SK-N-SH (cell line): ENCODE measurements at regions not wholly inside any gene's neighbourhood (a gene's known extent, or its start where the extent isn't known, plus 50 kb on each side); places are given as distances from the start of the nearest gene placed in this dataset.

ENCODE experiments used
- CTCF ChIA-PET: fragments of 300-600, 350-600 bp; formaldehyde crosslinking; extraction: SDS; loops from one replicate; lab custom pipeline; 2021; lab: Yijun Ruan, JAX
- POLR2A ChIA-PET: fragments of 350-600 bp; sonication (Branson Sonifier 250); formaldehyde crosslinking; extraction: SDS; loops from one replicate; lab custom pipeline; 2020; ENCODE audit warnings: antibody characterized with exemption, inconsistent platforms; lab: Yijun Ruan, JAX
- DNase-seq: peaks from one replicate; pipeline ENCODE4 v3.0.0; 2012
- H2AFZ ChIP-seq: fragments of 200-600 bp; sonication (generic); 2 replicates; pipeline ENCODE4 v1.8.1; 2016; ENCODE audit warnings: antibody characterized with exemption, mild to moderate bottlenecking, low read depth
- H3F3A ChIP-seq: fragments of 200-600 bp; sonication (generic); replicated peaks from 2 replicates; pipeline ENCODE3; 2016; ENCODE audit warnings: antibody characterized with exemption, mild to moderate bottlenecking; ENCODE audit not compliant: insufficient read depth
- H3K27ac ChIP-seq, 2 experiments: fragments of 200-500 bp in 1 of 2; fragments of 200-600 bp in 1 of 2; sonication (Bioruptor generic) in 1 of 2; sonication (generic), shearing (Covaris generic) in 1 of 2; 2 replicates each; pipeline versions ENCODE4 v1.5.1 to v1.6.1; 2014 to 2016; ENCODE audit warnings: low read depth in 2 of 2, inconsistent platforms in 1 of 2, low read length in 1 of 2, mild to moderate bottlenecking in 1 of 2, mixed read lengths in 1 of 2
- H3K27me3 ChIP-seq: fragments of 200-600 bp; sonication (generic), shearing (Covaris generic); 2 replicates; pipeline ENCODE4 v1.6.1; 2016; ENCODE audit warnings: mixed run types; ENCODE audit not compliant: insufficient read depth
- H3K36me3 ChIP-seq, 2 experiments: fragments of 200-500 bp in 1 of 2; fragments of 200-600 bp in 1 of 2; sonication (Bioruptor generic) in 1 of 2; sonication (generic) in 1 of 2; replicated peaks in 1 of 2; 2 replicates each; pipeline versions ENCODE3 to v1.5.1; 2014 to 2016; ENCODE audit warnings: low read length in 1 of 2, mild to moderate bottlenecking in 1 of 2; ENCODE audit not compliant: insufficient read depth in 2 of 2, control insufficient read depth in 1 of 2
- H3K4me1 ChIP-seq, 2 experiments: fragments of 200-500 bp in 1 of 2; fragments of 200-600 bp in 1 of 2; sonication (Bioruptor generic) in 1 of 2; sonication (generic), shearing (Covaris generic) in 1 of 2; 2 replicates each; pipeline versions ENCODE4 v1.5.1 to v1.6.1; 2014 to 2016; ENCODE audit warnings: low read depth in 1 of 2, low read length in 1 of 2, mixed run types in 1 of 2; ENCODE audit not compliant: insufficient read depth in 2 of 2, control insufficient read depth in 1 of 2
- H3K4me2 ChIP-seq: fragments of 200-600 bp; sonication (generic), shearing (Covaris generic); 2 replicates; pipeline ENCODE4 v1.6.1; 2017; ENCODE audit warnings: mixed run types
- H3K4me3 ChIP-seq, 2 experiments: fragments of 200-500 bp in 1 of 2; fragments of 200-600 bp in 1 of 2; sonication (Bioruptor generic) in 1 of 2; sonication (generic), shearing (Covaris generic) in 1 of 2; 2 replicates each; pipeline versions ENCODE4 v1.5.1 to v1.8.1; 2014 to 2016; ENCODE audit warnings: low read depth in 2 of 2, inconsistent platforms in 1 of 2, low read length in 1 of 2, mild to moderate bottlenecking in 1 of 2, mixed read lengths in 1 of 2, moderate library complexity in 1 of 2
- H3K79me2 ChIP-seq: fragments of 200-600 bp; sonication (generic); 2 replicates; pipeline ENCODE4 v1.8.1; 2017; ENCODE audit warnings: mild to moderate bottlenecking; ENCODE audit not compliant: insufficient read depth
- H3K9ac ChIP-seq: fragments of 200-600 bp; sonication (generic); 2 replicates; pipeline ENCODE4 v1.6.1; 2017; ENCODE audit warnings: mixed run types
- H3K9me2 ChIP-seq: fragments of 200-600 bp; sonication (generic); 2 replicates; pipeline ENCODE4 v1.6.1; 2017; ENCODE audit warnings: mixed run types
- H3K9me3 ChIP-seq: fragments of 200-600 bp; sonication (generic); 2 replicates; pipeline ENCODE4 v1.6.1; 2017; ENCODE audit warnings: mixed run types, mild to moderate bottlenecking, moderate library complexity
- H4K20me1 ChIP-seq: fragments of 200-600 bp; sonication (generic); 2 replicates; pipeline ENCODE4 v1.6.1; 2017; ENCODE audit warnings: mild to moderate bottlenecking, mixed run types; ENCODE audit not compliant: insufficient read depth
- CHD2 ChIP-seq: fragments of 150-350 bp; IDR thresholded peaks from 2 replicates; pipeline ENCODE4 v1.6.1; 2018; ENCODE audit warnings: low read length; ENCODE audit not compliant: partially characterized antibody
- ELF1 ChIP-seq: IDR thresholded peaks from 2 replicates; pipeline ENCODE4 v1.4.0; 2012
- FOSL2 ChIP-seq: IDR thresholded peaks from 2 replicates; pipeline ENCODE4 v1.4.0; 2012; ENCODE audit warnings: low read depth, mild to moderate bottlenecking, moderate library complexity, borderline replicate concordance
- FOXJ3 ChIP-seq: sonication (generic); formaldehyde crosslinking; IDR thresholded peaks from 2 replicates; pipeline ENCODE4 v1.5.1; 2020; ENCODE audit warnings: mild to moderate bottlenecking, missing genetic modification reagents
- GABPA ChIP-seq: IDR thresholded peaks from 2 replicates; pipeline ENCODE4 v1.4.0; 2012; ENCODE audit warnings: low read depth, mild to moderate bottlenecking
- GATA2 ChIP-seq: sonication (generic); formaldehyde crosslinking; IDR thresholded peaks from 2 replicates; pipeline ENCODE4 v1.5.0; 2020; ENCODE audit warnings: mild to moderate bottlenecking, missing genetic modification reagents
- JUND ChIP-seq: IDR thresholded peaks from 2 replicates; pipeline ENCODE4 v1.4.0; 2012
- POLR2AphosphoS5 ChIP-seq: IDR thresholded peaks from 2 replicates; pipeline ENCODE4 v1.6.1; 2012; ENCODE audit warnings: low read depth, low read length
- RAD21 ChIP-seq: IDR thresholded peaks from 2 replicates; pipeline ENCODE4 v1.6.1; 2012; ENCODE audit warnings: mild to moderate bottlenecking, low read length
- RCOR1 ChIP-seq: fragments of 150-350 bp; IDR thresholded peaks from 2 replicates; pipeline ENCODE4 v1.6.1; 2017; ENCODE audit warnings: antibody characterized with exemption, low read length
- REST ChIP-seq: IDR thresholded peaks from 2 replicates; pipeline ENCODE4 v1.6.1; 2012; ENCODE audit warnings: mild to moderate bottlenecking, low read depth, low read length, moderate library complexity
- RXRA ChIP-seq: IDR thresholded peaks from 2 replicates; pipeline ENCODE4 v1.4.0; 2012; ENCODE audit warnings: low read depth, mild to moderate bottlenecking, borderline replicate concordance
- SMC3 ChIP-seq: IDR thresholded peaks from 2 replicates; pipeline ENCODE4 v1.6.1; 2012; ENCODE audit warnings: low read depth, low read length, improper control_type of control experiment
- TAF1 ChIP-seq: IDR thresholded peaks from 2 replicates; pipeline ENCODE4 v1.6.1; 2012; ENCODE audit warnings: low read depth, mild to moderate bottlenecking, low read length, moderate library complexity, borderline replicate concordance
- TCF12 ChIP-seq: IDR thresholded peaks from 2 replicates; pipeline ENCODE4 v1.4.0; 2012
- YY1 ChIP-seq: IDR thresholded peaks from 2 replicates; pipeline ENCODE4 v1.4.0; 2012; ENCODE audit warnings: low read depth, mild to moderate bottlenecking
- WGBS: methylation state at CpG from one replicate; pipeline ENCODE4 v1.1.6; 2017; ENCODE audit warnings: low lambda C conversion rate; 5-methylcytosine and 5-hydroxymethylcytosine counted together
- TF ChIP-seq, protein P1 (sequence below): IDR thresholded peaks from 2 replicates; pipeline ENCODE4 v1.4.0; 2012; ENCODE audit warnings: low read depth, borderline replicate concordance
- TF ChIP-seq, protein P2 (sequence below): IDR thresholded peaks from 2 replicates; pipeline ENCODE4 v1.4.0; 2012; ENCODE audit warnings: low read depth, borderline replicate concordance
- TF ChIP-seq, protein P3 (sequence below): fragments of 150-350 bp; IDR thresholded peaks from 2 replicates; pipeline ENCODE4 v1.6.1; 2017; ENCODE audit warnings: antibody characterized with exemption, low read length, low read depth, borderline replicate concordance
- TF ChIP-seq, protein P4 (sequence below): IDR thresholded peaks from 2 replicates; pipeline ENCODE4; 2012

DNA sequence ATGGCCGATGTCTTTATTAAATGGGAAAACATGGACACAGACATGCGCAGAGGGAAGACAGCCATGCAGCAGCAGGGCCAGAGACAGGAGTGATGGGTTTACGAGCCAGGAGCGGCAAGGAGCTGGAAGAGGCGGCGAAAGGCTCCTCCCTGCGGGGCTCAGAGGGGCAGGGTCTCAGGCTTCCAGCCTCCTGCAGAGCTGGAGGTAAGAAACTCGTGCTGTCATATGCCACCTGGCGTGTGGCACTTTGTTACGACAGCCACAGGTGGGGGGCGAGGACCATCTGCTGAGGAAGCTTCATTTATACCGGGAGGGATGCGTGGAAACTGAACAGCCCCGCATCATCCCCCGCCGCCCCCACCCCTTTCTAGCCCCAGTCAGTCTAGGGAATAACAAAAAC is 52.0 kb upstream of the SPACA7 start:
- no peak overlapping the region for H3K4me2 ChIP-seq
- no peaks in the 10 kb centered on the region for H3K36me3 ChIP-seq
- no peak for DNase-seq
- no peak overlapping the region for H2AFZ ChIP-seq
- H3K79me2 ChIP-seq: no peaks in the 10 kb centered on the region
- no peak overlapping the region for H3K9ac ChIP-seq
- no peaks in the 10 kb centered on the region for H3K9me3 ChIP-seq
- TF ChIP-seq SMC3: no peak
- TF ChIP-seq GATA2: no peak
- TF ChIP-seq FOXJ3: no peak
- H3K27ac ChIP-seq: no peak overlapping the region
- POLR2A ChIA-PET: no interaction called here
- no peaks in the 10 kb centered on the region for H3K4me1 ChIP-seq
- no peaks in the 10 kb centered on the region for H3F3A ChIP-seq
- peaks cover 37% of the 10 kb centered on the region; the same call in 1 of the 2 replicates for H3K27me3 ChIP-seq
- H4K20me1 ChIP-seq: no peaks in the 10 kb centered on the region
- no peak overlapping the region for H3K4me3 ChIP-seq
- WGBS: 15% methylated on average over 8 of the region's 16 CpGs
- no peaks in the 10 kb centered on the region for H3K9me2 ChIP-seq
- CTCF ChIA-PET: interaction anchor here (1.0 kb wide), 1 partner anchor 120 kb away, joined by 3 read pairs; no protein-coding TSS in a partner anchor

DNA sequence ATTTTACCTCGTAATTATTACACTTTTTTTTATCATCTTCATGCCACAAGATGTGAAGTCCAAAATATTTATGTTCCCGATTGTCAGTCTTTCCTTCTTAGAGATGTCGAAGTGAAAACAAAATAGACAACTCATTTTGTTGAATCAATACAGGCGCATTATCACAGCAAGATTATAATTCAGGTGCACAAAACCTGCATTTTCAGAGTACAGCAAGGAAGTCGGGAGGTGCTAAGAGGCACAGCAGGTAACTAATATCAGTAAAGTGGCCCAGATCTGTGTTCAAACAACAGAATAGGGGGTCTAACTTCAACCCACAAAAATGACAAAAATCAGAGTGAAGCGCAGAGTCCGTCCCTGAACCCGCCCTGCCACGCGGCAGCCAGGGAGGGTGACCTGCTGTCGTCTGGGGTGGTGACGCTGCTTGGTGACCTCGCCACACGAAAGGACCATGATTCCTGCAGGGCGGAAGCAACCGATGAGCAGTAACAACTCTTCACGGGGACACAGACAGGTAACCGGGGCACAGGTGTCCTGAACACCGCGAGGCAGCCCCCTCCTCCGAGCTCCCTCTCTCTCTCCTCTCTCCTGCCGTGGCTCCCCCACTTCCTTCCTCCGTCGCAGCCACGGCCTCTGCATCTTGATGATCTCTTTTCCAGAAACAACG is 50.9 kb upstream of the SPACA7 start:
- POLR2A ChIA-PET: no interaction called here
- TF ChIP-seq CHD2: no peak
- TF ChIP-seq, protein P1, sequence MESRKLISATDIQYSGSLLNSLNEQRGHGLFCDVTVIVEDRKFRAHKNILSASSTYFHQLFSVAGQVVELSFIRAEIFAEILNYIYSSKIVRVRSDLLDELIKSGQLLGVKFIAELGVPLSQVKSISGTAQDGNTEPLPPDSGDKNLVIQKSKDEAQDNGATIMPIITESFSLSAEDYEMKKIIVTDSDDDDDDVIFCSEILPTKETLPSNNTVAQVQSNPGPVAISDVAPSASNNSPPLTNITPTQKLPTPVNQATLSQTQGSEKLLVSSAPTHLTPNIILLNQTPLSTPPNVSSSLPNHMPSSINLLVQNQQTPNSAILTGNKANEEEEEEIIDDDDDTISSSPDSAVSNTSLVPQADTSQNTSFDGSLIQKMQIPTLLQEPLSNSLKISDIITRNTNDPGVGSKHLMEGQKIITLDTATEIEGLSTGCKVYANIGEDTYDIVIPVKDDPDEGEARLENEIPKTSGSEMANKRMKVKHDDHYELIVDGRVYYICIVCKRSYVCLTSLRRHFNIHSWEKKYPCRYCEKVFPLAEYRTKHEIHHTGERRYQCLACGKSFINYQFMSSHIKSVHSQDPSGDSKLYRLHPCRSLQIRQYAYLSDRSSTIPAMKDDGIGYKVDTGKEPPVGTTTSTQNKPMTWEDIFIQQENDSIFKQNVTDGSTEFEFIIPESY: no peak
- TF ChIP-seq, protein P2, sequence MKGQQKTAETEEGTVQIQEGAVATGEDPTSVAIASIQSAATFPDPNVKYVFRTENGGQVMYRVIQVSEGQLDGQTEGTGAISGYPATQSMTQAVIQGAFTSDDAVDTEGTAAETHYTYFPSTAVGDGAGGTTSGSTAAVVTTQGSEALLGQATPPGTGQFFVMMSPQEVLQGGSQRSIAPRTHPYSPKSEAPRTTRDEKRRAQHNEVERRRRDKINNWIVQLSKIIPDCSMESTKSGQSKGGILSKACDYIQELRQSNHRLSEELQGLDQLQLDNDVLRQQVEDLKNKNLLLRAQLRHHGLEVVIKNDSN: no peak
- TF ChIP-seq RXRA: no peak
- no peak for TF ChIP-seq JUND
- TF ChIP-seq ELF1: no peak
- TF ChIP-seq YY1: no peak
- no peak for TF ChIP-seq RAD21
- TF ChIP-seq, protein P3, sequence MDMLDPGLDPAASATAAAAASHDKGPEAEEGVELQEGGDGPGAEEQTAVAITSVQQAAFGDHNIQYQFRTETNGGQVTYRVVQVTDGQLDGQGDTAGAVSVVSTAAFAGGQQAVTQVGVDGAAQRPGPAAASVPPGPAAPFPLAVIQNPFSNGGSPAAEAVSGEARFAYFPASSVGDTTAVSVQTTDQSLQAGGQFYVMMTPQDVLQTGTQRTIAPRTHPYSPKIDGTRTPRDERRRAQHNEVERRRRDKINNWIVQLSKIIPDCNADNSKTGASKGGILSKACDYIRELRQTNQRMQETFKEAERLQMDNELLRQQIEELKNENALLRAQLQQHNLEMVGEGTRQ: no peak
- TF ChIP-seq TAF1: no peak
- TF ChIP-seq, protein P4, sequence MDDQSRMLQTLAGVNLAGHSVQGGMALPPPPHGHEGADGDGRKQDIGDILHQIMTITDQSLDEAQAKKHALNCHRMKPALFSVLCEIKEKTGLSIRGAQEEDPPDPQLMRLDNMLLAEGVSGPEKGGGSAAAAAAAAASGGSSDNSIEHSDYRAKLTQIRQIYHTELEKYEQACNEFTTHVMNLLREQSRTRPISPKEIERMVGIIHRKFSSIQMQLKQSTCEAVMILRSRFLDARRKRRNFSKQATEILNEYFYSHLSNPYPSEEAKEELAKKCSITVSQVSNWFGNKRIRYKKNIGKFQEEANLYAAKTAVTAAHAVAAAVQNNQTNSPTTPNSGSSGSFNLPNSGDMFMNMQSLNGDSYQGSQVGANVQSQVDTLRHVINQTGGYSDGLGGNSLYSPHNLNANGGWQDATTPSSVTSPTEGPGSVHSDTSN: no peak
- TF ChIP-seq POLR2AphosphoS5: no peak
- TF ChIP-seq RCOR1: no peak
- TF ChIP-seq REST: no peak
- no peak for TF ChIP-seq TCF12
- TF ChIP-seq FOSL2: no peak
- no peak for TF ChIP-seq GABPA
- TF ChIP-seq, all 33 proteins: peak for 0
- H3K9me2 ChIP-seq: no peaks in the 10 kb centered on the region
- WGBS: 16% methylated on average over 23 of the region's 26 CpGs
- H3K9ac ChIP-seq: no peak overlapping the region
- CTCF ChIA-PET: no interaction called here
- H3K27me3 ChIP-seq: peaks cover 41% of the 10 kb centered on the region; the same call in 1 of the 2 replicates
- H3K9me3 ChIP-seq: no peaks in the 10 kb centered on the region
- no peaks in the 10 kb centered on the region for H3K79me2 ChIP-seq
- DNase-seq: no peak
- H3F3A ChIP-seq: no peaks in the 10 kb centered on the region
- H3K36me3 ChIP-seq: no peaks in the 10 kb centered on the region
- no peak overlapping the region for H2AFZ ChIP-seq
- H3K4me1 ChIP-seq: no peaks in the 10 kb centered on the region
- no peak overlapping the region for H3K4me3 ChIP-seq
- no peaks in the 10 kb centered on the region for H4K20me1 ChIP-seq
- no peak overlapping the region for H3K27ac ChIP-seq
- H3K4me2 ChIP-seq: no peak overlapping the region
